K562 (cell line): ENCODE measurements at regions not wholly inside any gene's neighbourhood (a gene's known extent, or its start where the extent isn't known, plus 50 kb on each side); places are given as distances from the start of the nearest gene placed in this dataset.

Experiments used
- ATAC-seq: fragments of 200-7000 bp; cut with Tn5 transposase; 3 replicates; pipeline ENCODE4 v1.9.1; 2020; ENCODE audit warnings: moderate library complexity
- BruUV-seq: library from RNA; stranded (reverse); fragments of 400-500 nt; replicated peaks from 2 replicates; lab custom pipeline; 2021; lab: Mats Ljungman, UMichigan
- CTCF ChIA-PET: fragments of 300-600 bp; formaldehyde crosslinking; extraction: SDS; loops from one replicate; lab custom pipeline; 2021; ENCODE audit warnings: low intra/inter-chr PET ratio; lab: Yijun Ruan, JAX
- POLR2A ChIA-PET: fragments of 300-600, 350-650 bp; sonication (Branson Sonifier 250); formaldehyde crosslinking; extraction: SDS; loops from one replicate; lab custom pipeline; 2021; ENCODE audit warnings: antibody characterized with exemption, inconsistent platforms; lab: Yijun Ruan, JAX
- DNase-seq, 4 experiments: peaks; one replicate each; pipeline versions ENCODE4 v3.0.0 to v3.0.0-alpha.2; 2011 to 2018; ENCODE audit warnings: low spot score in 3 of 4, mixed read lengths in 3 of 4; ENCODE audit errors: extremely low read depth in 1 of 4
- FAIRE-seq: peaks from 2 replicates; lab custom pipeline; 2011; peaks lifted over from hg19 to GRCh38; lab: Jason Lieb, UNC
- H2AFZ ChIP-seq: 2 replicates; pipeline ENCODE4 v1.6.0; 2011; ENCODE audit warnings: low read depth, low read length, control low read depth, inconsistent platforms
- H3K27ac ChIP-seq: fragments of 200-600 bp; 3 replicates; pipeline ENCODE4 v1.8.0; 2011; ENCODE audit warnings: low read depth, mild to moderate bottlenecking, control low read depth, inconsistent platforms, low read length, moderate library complexity, mixed read lengths; ENCODE audit errors: extremely low read depth
- H3K27me3 ChIP-seq, 2 experiments: fragments of 300-600 bp in 1 of 2; 2 replicates in 1 of 2; 3 replicates in 1 of 2; pipeline versions ENCODE4 v1.6.0 to v1.8.0; 2011; ENCODE audit warnings: inconsistent platforms in 2 of 2, low read length in 2 of 2, mild to moderate bottlenecking in 1 of 2, mixed read lengths in 1 of 2, moderate library complexity in 1 of 2; ENCODE audit not compliant: control insufficient read depth in 2 of 2, insufficient read depth in 2 of 2
- H3K36me3 ChIP-seq: fragments of 300-600 bp; 3 replicates; pipeline ENCODE4 v1.8.0; 2011; ENCODE audit warnings: mild to moderate bottlenecking, low read length, inconsistent platforms; ENCODE audit not compliant: control insufficient read depth, insufficient read depth
- H3K4me1 ChIP-seq, 2 experiments: fragments of 200-600 bp in 1 of 2; replicated peaks in 1 of 2; 2 replicates in 1 of 2; 3 replicates in 1 of 2; pipeline versions ENCODE4 v1.5.1 to v1.8.0; 2011; ENCODE audit warnings: inconsistent platforms in 2 of 2, low read length in 2 of 2, mild to moderate bottlenecking in 1 of 2, mixed read lengths in 1 of 2, moderate library complexity in 1 of 2; ENCODE audit not compliant: control insufficient read depth in 2 of 2, insufficient read depth in 2 of 2
- H3K4me2 ChIP-seq: 2 replicates; pipeline ENCODE4 v1.6.1; 2011; ENCODE audit warnings: low read length, control low read depth, inconsistent platforms, mixed read lengths; ENCODE audit not compliant: insufficient read depth
- H3K4me3 ChIP-seq: fragments of 200-600 bp; sonication (generic), shearing (Covaris generic); 2 replicates; pipeline ENCODE4 v1.5.1; 2016; ENCODE audit warnings: control low read depth, inconsistent platforms
- H3K79me2 ChIP-seq: fragments of 200-600 bp; 3 replicates; pipeline ENCODE4 v1.8.0; 2011; ENCODE audit warnings: low read length, inconsistent platforms; ENCODE audit not compliant: control insufficient read depth, insufficient read depth
- H3K9ac ChIP-seq, 2 experiments: 2 replicates each; pipeline versions ENCODE4 v1.6.0 to v1.6.1; 2011; ENCODE audit warnings: low read depth in 2 of 2, low read length in 2 of 2, control low read depth in 1 of 2, inconsistent platforms in 1 of 2, mild to moderate bottlenecking in 1 of 2, mixed read lengths in 1 of 2; ENCODE audit not compliant: insufficient read depth in 1 of 2
- H3K9me1 ChIP-seq: one replicate; pipeline ENCODE4 v1.6.0; 2011; ENCODE audit warnings: inconsistent platforms, mild to moderate bottlenecking, low read length, moderate library complexity; ENCODE audit not compliant: control insufficient read depth, insufficient read depth
- H3K9me3 ChIP-seq: replicated peaks from 2 replicates; pipeline ENCODE4 v1.5.1; 2011; ENCODE audit warnings: low read depth, low read length, inconsistent platforms; ENCODE audit not compliant: control insufficient read depth, insufficient read depth
- H4K20me1 ChIP-seq: replicated peaks from 2 replicates; pipeline ENCODE4 v1.6.1; 2011; ENCODE audit warnings: low read length, inconsistent platforms, mixed read lengths; ENCODE audit not compliant: control insufficient read depth, insufficient read depth
- ARHGAP35 ChIP-seq: fragments of 450-650 bp; IDR thresholded peaks from 2 replicates; pipeline ENCODE4 v1.6.1; 2018; ENCODE audit not compliant: partially characterized antibody
- BMI1 ChIP-seq: fragments of 150-350 bp; IDR thresholded peaks from 2 replicates; pipeline ENCODE4 v1.6.1; 2014; ENCODE audit warnings: low read length
- EZH2 ChIP-seq: IDR thresholded peaks from 2 replicates; pipeline ENCODE4 v1.6.1; 2012; ENCODE audit warnings: low read depth, mild to moderate bottlenecking, inconsistent platforms, low read length, borderline replicate concordance
- FOXA1 ChIP-seq: fragments of 450-650 bp; IDR thresholded peaks from 2 replicates; pipeline ENCODE4 v1.6.1; 2016; ENCODE audit warnings: mild to moderate bottlenecking, borderline replicate concordance
- NFE2 ChIP-seq: IDR thresholded peaks from 2 replicates; pipeline ENCODE4 v1.6.1; 2014; ENCODE audit warnings: antibody characterized with exemption, low read depth
- NRF1 ChIP-seq, 2 experiments: fragments of 450-650 bp; IDR thresholded peaks in 1 of 2; conservative IDR thresholded peaks in 1 of 2; 2 replicates each; pipeline ENCODE4 v1.6.1; 2014; ENCODE audit warnings: mild to moderate bottlenecking in 2 of 2
- POLR2A ChIP-seq: fragments of 450-650 bp; conservative IDR thresholded peaks from 2 replicates; pipeline ENCODE4 v1.6.1; 2016
- SAFB ChIP-seq: fragments of 200-400 bp; formaldehyde crosslinking; IDR thresholded peaks from 2 replicates; pipeline ENCODE4 v1.6.1; 2017; ENCODE audit warnings: low read depth, low read length, borderline replicate concordance
- TAF7 ChIP-seq: fragments of 450-650 bp; IDR thresholded peaks from 2 replicates; pipeline ENCODE4 v1.6.1; 2016; ENCODE audit warnings: missing genetic modification characterization, missing compliant biosample characterization
- ZNF140 ChIP-seq: fragments of 250-450 bp; sonication (Bioruptor Pico); IDR thresholded peaks from 2 replicates; pipeline ENCODE4 v1.8.0; 2021; ENCODE audit warnings: moderate library complexity, mild to moderate bottlenecking, inconsistent platforms
- ZNF174 ChIP-seq: fragments of 250-450 bp; sonication (Bioruptor Pico); IDR thresholded peaks from 2 replicates; pipeline ENCODE4 v1.4.0; 2020; ENCODE audit warnings: mild to moderate bottlenecking
- WGBS: fragments of 100-300 bp; shearing (Covaris generic); methylation state at CpG from one replicate; pipeline ENCODE4 v1.1.6; 2016; ENCODE audit warnings: low coverage, mixed read lengths; ENCODE audit not compliant: insufficient coverage; ENCODE audit errors: missing lambda C conversion rate; 5-methylcytosine and 5-hydroxymethylcytosine counted together
- in situ Hi-C: fragments of 300-500 bp; cut with MboI; formaldehyde crosslinking; loops from 4 replicates; pipeline ENCODE4 v1.15.0; 2018; ENCODE audit warnings: inconsistent platforms, mixed read lengths
- intact Hi-C: fragments of 100-400 bp; cut with micrococcal nuclease; formaldehyde crosslinking; loops from 2 replicates; pipeline ENCODE4 v1.14.2; 2022
- TF ChIP-seq, protein P1 (sequence below): fragments of 250-450 bp; sonication (Bioruptor Pico); IDR thresholded peaks from 2 replicates; pipeline ENCODE4 v1.5.0; 2021; ENCODE audit warnings: mild to moderate bottlenecking, borderline replicate concordance

DNA sequence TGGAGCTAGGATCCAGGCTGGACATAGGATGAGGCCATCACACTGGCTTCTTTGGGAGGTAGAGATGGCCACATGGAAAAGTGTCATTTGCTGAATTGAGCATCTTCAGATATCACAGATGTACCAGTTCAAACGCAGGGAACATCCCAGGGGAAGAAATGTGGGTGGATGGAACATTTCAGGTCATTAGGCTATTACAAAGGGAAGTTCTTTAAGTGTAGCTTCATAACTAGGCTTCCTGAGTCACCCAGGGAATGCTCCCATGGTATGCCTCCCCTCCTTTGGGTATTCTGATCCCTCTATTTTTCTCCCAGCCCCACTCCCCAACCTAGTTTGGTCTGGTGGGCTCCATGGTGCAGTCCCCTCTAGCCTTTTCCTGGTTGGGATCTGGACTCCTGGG, 69.8 kb upstream of the IRX3 start:
- ATAC-seq (no peak), DNase-seq (no peak), FAIRE-seq (no peak)
- in situ Hi-C loops = no loop called here
- intact Hi-C loops = no loop called here
- H3K9me1 ChIP-seq = no peaks in the 10 kb centered on the region
- H3K27ac ChIP-seq = no peak overlapping the region
- no peak overlapping the region for H2AFZ ChIP-seq
- BruUV-seq = no TSS peak
- ChIA-PET POLR2A (interaction anchor here (0.6 kb wide), 1 partner anchor 14 kb away, joined by 3 read pairs; no protein-coding TSS in a partner anchor), CTCF (no interaction called here)
- H3K4me3 ChIP-seq = no peak overlapping the region
- H3K9ac ChIP-seq = no peak overlapping the region
- H3K36me3 ChIP-seq = no peaks in the 10 kb centered on the region
- H4K20me1 ChIP-seq = no peaks in the 10 kb centered on the region
- 11% methylated on average over 1 of the region's 1 CpG for WGBS
- no peaks in the 10 kb centered on the region for H3K79me2 ChIP-seq
- peaks cover 0 to 19% of the 10 kb centered on the region in 2 experiments; a peak in 2 of 5 replicates for H3K27me3 ChIP-seq
- H3K4me1 ChIP-seq = no peaks in the 10 kb centered on the region
- H3K9me3 ChIP-seq = no peaks in the 10 kb centered on the region
- no peak for TF ChIP-seq SAFB
- TF ChIP-seq ZNF140 (CRISPR knock-in tag) = no peak
- no peak for TF ChIP-seq NFE2
- no peak for TF ChIP-seq ZNF174
- TF ChIP-seq POLR2A = no peak
- no peak for TF ChIP-seq NRF1 (conservative IDR thresholded peaks at IDR 0.05 in 1 of 2, IDR thresholded peaks at IDR 0.05 in 1 of 2)
- TF ChIP-seq, protein P1, sequence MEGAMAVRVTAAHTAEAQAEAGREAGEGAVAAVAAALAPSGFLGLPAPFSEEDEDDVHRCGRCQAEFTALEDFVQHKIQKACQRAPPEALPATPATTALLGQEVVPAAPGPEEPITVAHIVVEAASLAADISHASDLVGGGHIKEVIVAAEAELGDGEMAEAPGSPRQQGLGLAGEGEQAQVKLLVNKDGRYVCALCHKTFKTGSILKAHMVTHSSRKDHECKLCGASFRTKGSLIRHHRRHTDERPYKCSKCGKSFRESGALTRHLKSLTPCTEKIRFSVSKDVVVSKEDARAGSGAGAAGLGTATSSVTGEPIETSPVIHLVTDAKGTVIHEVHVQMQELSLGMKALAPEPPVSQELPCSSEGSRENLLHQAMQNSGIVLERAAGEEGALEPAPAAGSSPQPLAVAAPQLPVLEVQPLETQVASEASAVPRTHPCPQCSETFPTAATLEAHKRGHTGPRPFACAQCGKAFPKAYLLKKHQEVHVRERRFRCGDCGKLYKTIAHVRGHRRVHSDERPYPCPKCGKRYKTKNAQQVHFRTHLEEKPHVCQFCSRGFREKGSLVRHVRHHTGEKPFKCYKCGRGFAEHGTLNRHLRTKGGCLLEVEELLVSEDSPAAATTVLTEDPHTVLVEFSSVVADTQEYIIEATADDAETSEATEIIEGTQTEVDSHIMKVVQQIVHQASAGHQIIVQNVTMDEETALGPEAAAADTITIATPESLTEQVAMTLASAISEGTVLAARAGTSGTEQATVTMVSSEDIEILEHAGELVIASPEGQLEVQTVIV = no peak
- TF ChIP-seq ARHGAP35 = no peak
- no peak for TF ChIP-seq BMI1
- TF ChIP-seq EZH2 = no peak
- TF ChIP-seq TAF7 (tag) = no peak
- TF ChIP-seq FOXA1 = no peak
- H3K4me2 ChIP-seq = no peak overlapping the region
